Common myeloid progenitor, CD34-positive (primary cell): ENCODE measurements at regions not wholly inside any gene's neighbourhood (a gene's known extent, or its start where the extent isn't known, plus 50 kb on each side); places are given as distances from the start of the nearest gene placed in this dataset.

Experiments used
- CTCF ChIA-PET: fragments of 350-600 bp; sonication (Branson Sonifier 250); formaldehyde crosslinking; loops from one replicate; lab custom pipeline; 2021; ENCODE audit warnings: antibody characterized with exemption; lab: Charles Lee
- POLR2A ChIA-PET: fragments of 350-600 bp; sonication (Branson Sonifier 250); formaldehyde crosslinking; loops from one replicate; lab custom pipeline; 2021; ENCODE audit warnings: antibody characterized with exemption; lab: Charles Lee
- DNase-seq, 3 donors: peaks; one replicate each; pipeline versions ENCODE4 v3.0.0 to v3.0.0-alpha.2; 2013
- H3K27ac ChIP-seq, 2 experiments: 1 replicate in 1 of 2; 2 replicates in 1 of 2; pipeline ENCODE4 v1.7.0; 2013; ENCODE audit warnings: inconsistent platforms in 2 of 2, low read length in 2 of 2, mild to moderate bottlenecking in 2 of 2, low read depth in 1 of 2, moderate library complexity in 1 of 2; ENCODE audit not compliant: severe bottlenecking in 2 of 2, insufficient read depth in 1 of 2, poor library complexity in 1 of 2
- H3K27me3 ChIP-seq, 5 experiments: replicated peaks in 2 of 5; 1 replicate in 3 of 5; 2 replicates in 2 of 5; pipeline versions ENCODE4 v1.6.1 to v1.7.0; 2013; ENCODE audit warnings: low read length in 4 of 5, mild to moderate bottlenecking in 2 of 5, moderate library complexity in 2 of 5, inconsistent platforms in 1 of 5; ENCODE audit not compliant: insufficient read depth in 5 of 5, control insufficient read depth in 4 of 5
- H3K36me3 ChIP-seq, 4 experiments: 1 replicate in 2 of 4; 2 replicates in 2 of 4; pipeline versions ENCODE4 v1.6.1 to v1.7.0; 2013; ENCODE audit warnings: low read length in 3 of 4, control low read depth in 1 of 4, mild to moderate bottlenecking in 1 of 4; ENCODE audit not compliant: control insufficient read depth in 4 of 4, insufficient read depth in 4 of 4
- H3K4me1 ChIP-seq, 4 experiments: 1 replicate in 3 of 4; 2 replicates in 1 of 4; pipeline versions ENCODE4 v1.6.1 to v1.7.1; 2013; ENCODE audit warnings: low read length in 3 of 4, mild to moderate bottlenecking in 3 of 4, control low read depth in 1 of 4, inconsistent platforms in 1 of 4, moderate library complexity in 1 of 4; ENCODE audit not compliant: control insufficient read depth in 4 of 4, insufficient read depth in 4 of 4; ENCODE audit errors: control extremely low read depth in 1 of 4
- H3K4me3 ChIP-seq, 7 experiments: 1 replicate in 4 of 7; 2 replicates in 3 of 7; pipeline versions ENCODE4 v1.5.1 to v1.7.0; 2013; ENCODE audit warnings: mild to moderate bottlenecking in 7 of 7, low read length in 6 of 7, moderate library complexity in 6 of 7, inconsistent platforms in 2 of 7, low read depth in 2 of 7, control low read depth in 1 of 7; ENCODE audit not compliant: insufficient read depth in 4 of 7, control insufficient read depth in 1 of 7; ENCODE audit errors: extremely low read depth in 1 of 7
- H3K9me3 ChIP-seq, 5 experiments: 1 replicate in 4 of 5; 2 replicates in 1 of 5; pipeline versions ENCODE4 v1.6.1 to v1.7.1; 2013; ENCODE audit warnings: low read length in 4 of 5, mild to moderate bottlenecking in 2 of 5, inconsistent platforms in 1 of 5, low read depth in 1 of 5, moderate library complexity in 1 of 5; ENCODE audit not compliant: control insufficient read depth in 4 of 5, insufficient read depth in 2 of 5; ENCODE audit errors: control extremely low read depth in 1 of 5
- WGBS: methylation state at CpG from one replicate; pipeline ENCODE4 v1.1.5; 2013; ENCODE audit not compliant: insufficient coverage; 5-methylcytosine and 5-hydroxymethylcytosine counted together

GRCh38 chr4:138055890-138056289 lies 186.3 kb downstream of the SLC7A11 start:
- Histone ChIP-seq H3K36me3 (no peaks in the 10 kb centered on the region), H3K27me3 (peaks cover 0 to 5% (median 0%) of the 10 kb centered on the region in 5 experiments), H3K4me3 (no peak overlapping the region), H3K4me1 (no peaks in the 10 kb centered on the region), H3K9me3 (no peaks in the 10 kb centered on the region), H3K27ac (no peak overlapping the region)
- ChIA-PET POLR2A (no interaction called here), CTCF (no interaction called here)
- no CpG with 5 or more reads among the region's 2 CpGs for WGBS
- DNase-seq, result no peak

DNA sequence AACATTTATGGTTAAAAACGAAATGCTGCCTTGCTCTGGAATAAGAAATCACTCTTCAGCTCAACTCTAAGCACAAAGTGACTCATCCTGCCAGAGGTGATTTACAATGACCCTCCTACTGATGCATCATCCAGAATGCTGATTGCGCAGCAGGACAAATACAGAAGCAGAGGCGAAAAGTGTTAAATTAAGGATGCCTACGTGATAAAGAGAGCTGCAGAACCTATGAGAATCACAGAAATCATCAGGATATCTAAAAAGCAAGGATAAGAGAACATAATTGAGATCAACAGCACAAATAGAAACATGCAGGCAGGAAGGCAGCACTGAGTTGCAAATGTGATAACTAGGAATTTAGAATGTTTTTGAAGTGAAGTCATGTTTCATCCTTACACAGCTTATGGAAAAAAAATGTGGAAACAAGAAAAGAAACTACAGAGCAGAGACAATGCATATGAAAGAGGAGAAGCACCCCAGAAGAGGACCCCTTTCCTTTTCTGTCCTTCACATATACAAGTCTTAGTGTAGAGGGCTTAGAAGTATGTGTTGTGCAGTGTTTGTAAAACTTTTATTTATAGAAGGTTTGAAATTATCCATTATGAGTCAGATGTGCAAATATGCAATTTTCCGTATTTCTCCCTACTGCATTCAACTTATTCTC lies 188.4 kb downstream of the SLC7A11 start:
- CTCF ChIA-PET, result no interaction called here
- Histone ChIP-seq H3K4me3 (no peak overlapping the region), H3K27ac (no peak overlapping the region), H3K9me3 (no peaks in the 10 kb centered on the region), H3K27me3 (peaks cover 0 to 7% (median 0%) of the 10 kb centered on the region in 5 experiments), H3K4me1 (no peaks in the 10 kb centered on the region), H3K36me3 (no peaks in the 10 kb centered on the region)
- no peak for DNase-seq
- WGBS, result 96% methylated on average over 4 of the region's 5 CpGs
- POLR2A ChIA-PET, result no interaction called here

DNA sequence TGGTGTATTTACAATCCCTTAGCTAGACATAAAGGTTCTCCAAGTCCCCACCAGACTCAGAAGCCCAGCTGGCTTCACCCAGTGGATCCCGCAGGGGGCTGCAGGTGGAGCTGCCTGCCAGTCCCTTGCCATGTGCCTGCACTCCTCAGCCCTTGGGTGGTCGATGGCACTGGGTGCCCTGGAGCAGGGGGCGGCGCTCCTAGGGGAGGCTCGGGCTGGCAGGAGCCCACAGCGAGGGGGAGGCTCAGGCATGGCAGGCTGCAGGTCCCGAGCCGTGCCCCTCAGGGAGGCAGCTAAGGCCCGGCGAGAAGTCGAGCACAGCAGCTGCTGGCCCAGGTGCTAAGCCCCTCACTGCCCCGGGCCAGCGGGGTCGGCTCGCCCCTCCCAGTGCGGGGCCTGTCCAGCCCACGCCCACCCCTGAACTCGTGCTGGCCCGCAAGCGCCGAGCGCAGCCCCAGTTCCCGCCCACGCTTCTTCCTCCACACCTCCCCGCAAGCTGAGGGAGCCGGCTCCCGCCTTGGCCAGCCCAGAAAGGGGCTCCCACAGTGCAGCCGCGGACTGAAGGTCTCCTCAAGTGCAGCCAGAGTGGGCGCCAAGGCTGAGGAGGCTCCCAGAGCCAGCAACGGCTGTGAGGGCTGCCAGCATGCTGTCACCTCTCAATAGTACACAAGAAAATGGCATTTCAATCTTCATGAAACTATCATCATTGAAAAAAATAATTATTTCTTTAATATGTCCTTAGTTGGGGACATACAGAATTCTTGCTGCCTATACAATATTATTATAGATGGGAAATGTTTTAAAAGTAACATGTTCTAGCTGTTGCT lies 189.1 kb downstream of the SLC7A11 start:
- Histone ChIP-seq H3K4me1 (no peaks in the 10 kb centered on the region), H3K27ac (no peak overlapping the region), H3K4me3 (no peak overlapping the region), H3K9me3 (no peaks in the 10 kb centered on the region), H3K27me3 (peaks cover 0 to 7% (median 0%) of the 10 kb centered on the region in 5 experiments), H3K36me3 (no peaks in the 10 kb centered on the region)
- ChIA-PET CTCF (interaction anchor here (1.1 kb wide), 1 partner anchor 10 kb away, joined by 3 read pairs; no protein-coding TSS in a partner anchor), POLR2A (no interaction called here)
- WGBS, result 95% methylated on average over 23 of the region's 31 CpGs
- DNase-seq, result no peak

- ChIA-PET POLR2A (no interaction called here), CTCF (no interaction called here)
- Histone ChIP-seq H3K27ac (no peak overlapping the region), H3K4me3 (no peak overlapping the region), H3K36me3 (no peaks in the 10 kb centered on the region), H3K27me3 (peaks cover 0 to 3% (median 0%) of the 10 kb centered on the region in 5 experiments), H3K9me3 (no peaks in the 10 kb centered on the region), H3K4me1 (no peaks in the 10 kb centered on the region)
- WGBS, result no CpG with 5 or more reads among the region's 3 CpGs
- DNase-seq, result no peak
Measured at GRCh38 chr4:138051157-138051556, 191.0 kb downstream of the SLC7A11 start.

DNA sequence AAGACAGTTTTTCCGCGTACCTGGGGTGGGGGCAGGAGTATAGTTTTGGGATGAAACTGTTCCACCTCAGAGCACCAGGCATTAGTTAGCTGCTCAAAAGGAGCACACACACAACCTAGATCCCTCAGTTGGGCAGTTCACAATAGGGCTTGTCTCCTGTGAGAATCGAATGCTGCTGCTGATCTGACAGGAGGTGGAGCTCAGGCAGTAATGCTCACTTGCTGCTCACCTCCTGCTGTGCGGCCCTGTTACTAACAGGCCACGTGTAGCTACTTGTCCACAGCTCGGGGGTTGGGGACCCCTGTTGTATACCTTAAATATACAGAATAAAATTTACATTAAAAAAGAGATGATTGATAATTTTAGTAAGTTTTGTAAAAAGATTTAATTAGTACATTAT lies 191.5 kb downstream of the SLC7A11 start:
- Histone ChIP-seq H3K27me3 (peaks cover 0 to 3% (median 0%) of the 10 kb centered on the region in 5 experiments), H3K9me3 (no peaks in the 10 kb centered on the region), H3K36me3 (no peaks in the 10 kb centered on the region), H3K27ac (no peak overlapping the region), H3K4me1 (no peaks in the 10 kb centered on the region), H3K4me3 (no peak overlapping the region)
- no peak for DNase-seq
- 80% methylated on average over 3 of the region's 6 CpGs for WGBS
- POLR2A ChIA-PET, result no interaction called here
- CTCF ChIA-PET, result no interaction called here

DNA sequence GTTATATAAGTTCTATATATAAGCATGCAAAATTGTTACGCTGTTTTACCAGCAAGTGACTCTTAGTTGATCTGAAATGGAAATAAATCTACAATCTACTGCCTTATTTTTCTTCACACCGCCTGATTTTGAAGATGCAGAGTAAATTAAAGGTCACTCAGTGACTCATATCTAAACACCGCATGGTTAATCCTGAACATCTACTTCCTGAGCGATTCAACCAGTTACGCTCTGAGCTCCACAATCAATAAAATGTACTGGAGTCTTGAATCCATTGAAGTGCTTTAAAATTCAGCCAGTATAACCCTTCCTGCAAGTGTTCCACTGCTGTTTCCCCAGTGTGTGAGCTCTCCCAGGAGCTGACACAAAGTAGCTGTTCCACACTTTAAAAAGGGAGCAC lies 192.8 kb downstream of the SLC7A11 start:
- H3K4me3 ChIP-seq, result no peak overlapping the region

DNA sequence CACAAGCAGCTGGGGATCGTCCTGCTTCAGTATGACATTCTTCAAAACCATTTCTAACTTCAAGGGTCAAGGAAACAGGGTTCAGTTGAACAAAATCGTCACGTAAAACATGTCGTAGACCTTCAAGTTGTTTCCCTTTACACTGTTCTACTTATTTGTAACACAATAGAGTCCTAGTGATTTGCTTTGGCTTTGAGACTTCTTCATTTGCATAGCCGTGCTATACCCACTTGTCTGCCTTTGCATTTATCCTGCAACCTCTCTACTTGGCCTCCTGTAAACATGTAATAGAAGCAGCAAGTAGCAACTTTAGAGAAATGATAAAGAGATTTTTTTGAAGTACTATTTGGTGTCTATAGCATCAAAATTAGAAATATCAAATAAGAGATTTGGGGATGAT lies 194.9 kb downstream of the SLC7A11 start:
- ChIA-PET POLR2A (no interaction called here), CTCF (no interaction called here)
- no peak overlapping the region for H3K4me3 ChIP-seq
- WGBS, result no CpG with 5 or more reads among the region's 5 CpGs
- H3K9me3 ChIP-seq, result no peaks in the 10 kb centered on the region
- DNase-seq, result no peak
- peaks cover 0 to 3% (median 0%) of the 10 kb centered on the region in 5 experiments for H3K27me3 ChIP-seq
- no peaks in the 10 kb centered on the region for H3K4me1 ChIP-seq
- no peaks in the 10 kb centered on the region for H3K36me3 ChIP-seq
- no peak overlapping the region for H3K27ac ChIP-seq

More for the DNA sequence above, 192.8 kb downstream of the SLC7A11 start:
- ChIA-PET POLR2A (no interaction called here), CTCF (no interaction called here)
- H3K27ac ChIP-seq, result no peak overlapping the region
- no peak for DNase-seq
- H3K27me3 ChIP-seq, result peaks cover 0 to 3% (median 0%) of the 10 kb centered on the region in 5 experiments
- no peaks in the 10 kb centered on the region for H3K36me3 ChIP-seq
- 98% methylated on average over 4 of the region's 5 CpGs for WGBS
- H3K9me3 ChIP-seq, result no peaks in the 10 kb centered on the region
- H3K4me1 ChIP-seq, result no peaks in the 10 kb centered on the region
